ENCODE measurements at regions not wholly inside any gene's neighbourhood (a gene's known extent, or its start where the extent isn't known, plus 50 kb on each side); places are given as distances from the start of the nearest gene placed in this dataset.

DNA sequence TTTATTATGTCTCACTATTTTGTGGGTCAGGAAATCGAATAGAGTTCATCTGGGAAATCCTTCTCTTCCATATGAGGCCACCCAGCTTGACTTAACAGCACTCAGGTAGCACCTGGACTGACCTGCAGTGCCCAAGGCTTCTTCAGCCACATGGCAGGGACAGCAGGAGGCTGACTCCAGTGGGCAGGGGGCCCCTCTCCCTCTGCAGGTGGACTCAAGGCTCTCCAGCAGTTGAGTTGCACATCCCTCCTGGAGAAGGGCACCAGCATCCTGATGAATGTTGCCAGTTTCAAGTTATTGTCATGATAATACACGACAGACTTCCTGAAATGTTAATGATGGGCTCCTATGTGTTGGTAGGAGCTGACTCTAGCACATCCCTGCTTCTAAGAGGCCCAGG, 338.1 kb upstream of the RAB6C start:
- H3K4me3 ChIP-seq (ENCODE audit: control insufficient read depth, low read depth, low read length): no peak overlapping the region
- TF ChIP-seq, protein P1, sequence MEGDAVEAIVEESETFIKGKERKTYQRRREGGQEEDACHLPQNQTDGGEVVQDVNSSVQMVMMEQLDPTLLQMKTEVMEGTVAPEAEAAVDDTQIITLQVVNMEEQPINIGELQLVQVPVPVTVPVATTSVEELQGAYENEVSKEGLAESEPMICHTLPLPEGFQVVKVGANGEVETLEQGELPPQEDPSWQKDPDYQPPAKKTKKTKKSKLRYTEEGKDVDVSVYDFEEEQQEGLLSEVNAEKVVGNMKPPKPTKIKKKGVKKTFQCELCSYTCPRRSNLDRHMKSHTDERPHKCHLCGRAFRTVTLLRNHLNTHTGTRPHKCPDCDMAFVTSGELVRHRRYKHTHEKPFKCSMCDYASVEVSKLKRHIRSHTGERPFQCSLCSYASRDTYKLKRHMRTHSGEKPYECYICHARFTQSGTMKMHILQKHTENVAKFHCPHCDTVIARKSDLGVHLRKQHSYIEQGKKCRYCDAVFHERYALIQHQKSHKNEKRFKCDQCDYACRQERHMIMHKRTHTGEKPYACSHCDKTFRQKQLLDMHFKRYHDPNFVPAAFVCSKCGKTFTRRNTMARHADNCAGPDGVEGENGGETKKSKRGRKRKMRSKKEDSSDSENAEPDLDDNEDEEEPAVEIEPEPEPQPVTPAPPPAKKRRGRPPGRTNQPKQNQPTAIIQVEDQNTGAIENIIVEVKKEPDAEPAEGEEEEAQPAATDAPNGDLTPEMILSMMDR (IDR thresholded peaks at IDR 0.05; ENCODE audit: control insufficient read depth, insufficient read depth, low read depth, low read length, missing control alignments): no peak
- DNase-seq (ENCODE audit: low read depth): no peak

DNA sequence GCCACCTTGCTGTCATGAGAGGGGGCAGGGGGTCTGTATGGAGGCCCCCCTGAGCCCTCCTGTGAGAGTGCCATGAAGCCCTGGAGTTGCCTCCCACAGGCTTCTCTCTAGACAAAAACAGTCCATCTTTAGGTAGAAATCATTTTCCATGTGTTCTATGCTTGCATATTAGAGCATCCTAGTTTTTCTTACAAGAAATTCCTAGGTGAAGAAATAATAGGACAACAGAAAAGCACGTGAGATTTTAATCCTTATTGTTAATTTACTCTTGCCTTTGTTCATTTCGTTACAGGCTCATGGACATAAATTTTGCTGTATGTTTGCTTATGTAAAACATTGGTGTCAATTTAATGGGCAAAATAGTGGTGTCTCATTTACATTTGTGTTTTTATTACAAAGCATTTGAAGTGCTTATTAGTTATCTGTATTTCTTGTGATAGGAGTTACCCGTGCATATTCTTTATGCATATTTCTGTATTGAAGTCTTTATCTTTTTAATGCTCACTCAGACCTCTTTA, 336.9 kb upstream of the RAB6C start:
- H3K4me3 ChIP-seq (ENCODE audit: control insufficient read depth, low read depth, low read length): no peak overlapping the region
- DNase-seq (ENCODE audit: low read depth): no peak
- TF ChIP-seq, protein P1 (IDR thresholded peaks at IDR 0.05; ENCODE audit: control insufficient read depth, insufficient read depth, low read depth, low read length, missing control alignments): no peak

DNA sequence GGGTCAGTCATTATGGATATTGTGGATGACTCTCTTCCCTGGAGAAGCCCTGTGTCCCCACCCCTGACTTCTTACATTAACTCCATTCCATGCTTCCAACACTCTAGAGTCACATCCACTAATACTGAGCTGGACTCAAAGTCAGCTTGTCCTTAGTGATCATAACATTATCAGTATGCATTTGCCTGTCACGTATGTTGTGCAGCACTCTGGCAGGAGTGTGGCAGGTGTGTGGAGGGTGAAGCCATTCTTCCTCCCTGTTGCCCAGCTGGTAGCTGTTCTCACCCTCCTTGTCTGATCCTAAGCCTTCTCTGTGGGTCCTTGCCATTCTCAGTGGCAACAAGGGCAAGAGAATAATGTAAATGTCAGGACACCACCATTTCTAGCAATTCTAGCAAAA, 334.1 kb upstream of the RAB6C start:
- TF ChIP-seq, protein P1 (IDR thresholded peaks at IDR 0.05; ENCODE audit: control insufficient read depth, insufficient read depth, low read depth, low read length, missing control alignments): no peak
- no peak overlapping the region for H3K4me3 ChIP-seq (ENCODE audit: control insufficient read depth, low read depth, low read length)
- no peak for DNase-seq (ENCODE audit: low read depth)

DNA sequence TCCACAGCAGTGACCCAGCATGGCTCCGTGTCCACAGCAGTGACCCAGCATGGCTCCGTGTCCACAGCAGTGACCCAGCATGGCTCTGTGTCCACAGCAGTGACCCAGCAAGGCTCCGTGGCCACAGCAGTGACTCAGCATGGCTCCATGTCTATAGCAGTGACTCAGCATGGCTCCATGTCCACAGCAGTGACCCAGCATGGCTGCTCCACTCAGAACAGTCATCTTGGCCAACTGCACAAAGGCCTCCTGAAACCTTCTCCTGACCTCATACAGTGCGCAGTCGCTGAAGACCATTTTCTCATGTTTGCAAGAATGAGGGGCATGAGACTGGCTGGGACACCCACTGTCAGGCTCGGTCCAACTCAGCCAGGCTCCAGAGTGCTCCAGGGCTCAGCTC, 333.4 kb upstream of the RAB6C start:
- no peak for DNase-seq (ENCODE audit: low read depth)
- H3K4me3 ChIP-seq (ENCODE audit: control insufficient read depth, low read depth, low read length): no peak overlapping the region
- TF ChIP-seq, protein P1 (IDR thresholded peaks at IDR 0.05; ENCODE audit: control insufficient read depth, insufficient read depth, low read depth, low read length, missing control alignments): no peak

DNA sequence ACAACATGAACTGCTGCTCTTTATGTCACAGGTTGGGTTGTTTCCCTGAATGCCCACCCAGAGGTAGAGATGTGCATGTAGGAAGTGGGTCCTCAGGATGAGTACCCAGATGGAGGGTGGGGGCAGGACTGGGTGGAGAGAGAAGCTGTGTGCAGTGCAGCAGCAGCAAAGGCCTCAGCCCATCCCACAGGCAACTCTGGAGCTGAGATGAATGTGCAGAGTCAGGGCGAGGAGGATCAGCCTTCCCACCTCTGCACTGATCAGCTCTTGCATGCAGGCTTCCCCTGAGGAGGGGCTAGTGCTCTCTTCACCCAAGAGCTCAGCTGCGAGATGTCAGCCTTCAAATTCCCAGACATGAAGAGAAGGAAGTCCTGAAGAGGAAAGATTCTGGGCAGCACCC, 326.2 kb upstream of the RAB6C start:
- TF ChIP-seq, protein P1 (IDR thresholded peaks at IDR 0.05; ENCODE audit: control insufficient read depth, insufficient read depth, low read depth, low read length, missing control alignments): no peak
- no peak overlapping the region for H3K4me3 ChIP-seq (ENCODE audit: control insufficient read depth, low read depth, low read length)
- DNase-seq (ENCODE audit: low read depth): no peak

DNA sequence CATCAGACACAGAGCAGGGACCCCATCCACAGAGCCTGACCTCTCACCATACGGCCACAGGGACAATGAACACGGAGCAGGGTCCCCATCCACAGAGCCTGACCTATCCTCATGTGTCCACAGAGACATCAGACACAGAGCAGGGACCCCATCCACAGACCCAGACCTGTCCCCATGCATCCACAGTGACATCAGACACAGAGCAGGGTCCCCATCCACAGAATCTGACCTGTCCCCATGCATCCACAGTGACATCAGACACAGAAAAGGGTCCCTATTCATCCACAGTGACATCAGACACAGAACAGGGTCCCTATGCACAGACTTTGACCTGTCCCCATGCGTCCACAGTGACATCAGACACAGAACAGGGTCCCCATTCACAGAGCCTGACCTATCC, 325.1 kb upstream of the RAB6C start:
- DNase-seq (ENCODE audit: low read depth): no peak
- no peak overlapping the region for H3K4me3 ChIP-seq (ENCODE audit: control insufficient read depth, low read depth, low read length)

More for the DNA sequence above, 325.1 kb upstream of the RAB6C start:
- TF ChIP-seq, protein P1 (IDR thresholded peaks at IDR 0.05; ENCODE audit: control insufficient read depth, insufficient read depth, low read depth, low read length, missing control alignments): no peak
